WERI-Rb-1 (cell line): ENCODE measurements at regions not wholly inside any gene's neighbourhood (a gene's known extent, or its start where the extent isn't known, plus 50 kb on each side); places are given as distances from the start of the nearest gene placed in this dataset.

ENCODE experiments used
- DNase-seq: peaks from one replicate; pipeline ENCODE4 v3.0.0-alpha.2; 2020
- H3K27ac ChIP-seq: fragments of 250-450 bp; sonication (Bioruptor Pico); 2 replicates; pipeline ENCODE4 v1.5.1; 2020; ENCODE audit warnings: mild to moderate bottlenecking, moderate library complexity
- H3K27me3 ChIP-seq: fragments of 250-450 bp; sonication (Bioruptor Pico); 2 replicates; pipeline ENCODE4 v1.5.1; 2021; ENCODE audit warnings: mild to moderate bottlenecking, low read depth, moderate library complexity; ENCODE audit not compliant: insufficient read depth, severe bottlenecking
- H3K36me3 ChIP-seq: fragments of 250-450 bp; sonication (Bioruptor Pico); 2 replicates; pipeline ENCODE4 v1.5.1; 2020; ENCODE audit warnings: mild to moderate bottlenecking, moderate library complexity
- H3K4me3 ChIP-seq: 2 replicates; pipeline ENCODE4 v1.5.1; 2011; ENCODE audit warnings: low read depth, mild to moderate bottlenecking, control low read depth, low read length
- H3K9me3 ChIP-seq: fragments of 250-450 bp; sonication (Bioruptor Pico); 2 replicates; pipeline ENCODE4 v1.5.1; 2021; ENCODE audit warnings: mild to moderate bottlenecking, moderate library complexity; ENCODE audit not compliant: severe bottlenecking
- CTCF ChIP-seq: IDR thresholded peaks from 2 replicates; pipeline ENCODE4 v1.5.1; 2011; ENCODE audit warnings: low read depth, mild to moderate bottlenecking, control low read depth, inconsistent platforms, low read length

GRCh38 chr5:61603211-61603908 lies 271.3 kb downstream of the ZSWIM6 start:
- H3K4me3 ChIP-seq: no peak overlapping the region
- DNase-seq: no peak
- no peak for TF ChIP-seq CTCF
- H3K36me3 ChIP-seq: no peaks in the 10 kb centered on the region
- peaks cover 7% of the 10 kb centered on the region for H3K27me3 ChIP-seq
- H3K9me3 ChIP-seq: no peaks in the 10 kb centered on the region
- no peak overlapping the region for H3K27ac ChIP-seq

GRCh38 chr5:61604076-61605025 lies 272.3 kb downstream of the ZSWIM6 start:
- no peak for TF ChIP-seq CTCF
- Histone ChIP-seq H3K27ac (no peak overlapping the region), H3K27me3 (peaks cover 6% of the 10 kb centered on the region)

GRCh38 chr5:61609840-61610677 lies 278.0 kb downstream of the ZSWIM6 start:
- no peak for DNase-seq
- Histone ChIP-seq H3K27me3 (peaks cover 3% of the 10 kb centered on the region), H3K36me3 (no peaks in the 10 kb centered on the region)

More at GRCh38 chr5:61604076-61605025, 272.3 kb downstream of the ZSWIM6 start:
- Histone ChIP-seq H3K9me3 (no peaks in the 10 kb centered on the region), H3K4me3 (no peak overlapping the region), H3K36me3 (no peaks in the 10 kb centered on the region)
- DNase-seq: no peak

GRCh38 chr5:61610678-61611024 lies 278.6 kb downstream of the ZSWIM6 start:
- no peak for TF ChIP-seq CTCF
- DNase-seq: no peak
- Histone ChIP-seq H3K4me3 (no peak overlapping the region), H3K27ac (no peak overlapping the region), H3K9me3 (no peaks in the 10 kb centered on the region), H3K36me3 (no peaks in the 10 kb centered on the region), H3K27me3 (peaks cover 3% of the 10 kb centered on the region)

More at GRCh38 chr5:61609840-61610677, 278.0 kb downstream of the ZSWIM6 start:
- no peaks in the 10 kb centered on the region for H3K9me3 ChIP-seq
- no peak overlapping the region for H3K27ac ChIP-seq
- no peak for TF ChIP-seq CTCF
- H3K4me3 ChIP-seq: no peak overlapping the region

- Histone ChIP-seq H3K4me3 (no peak overlapping the region), H3K9me3 (no peaks in the 10 kb centered on the region), H3K27ac (no peak overlapping the region), H3K27me3 (peaks cover 3% of the 10 kb centered on the region), H3K36me3 (no peaks in the 10 kb centered on the region)
- no peak for DNase-seq
- no peak for TF ChIP-seq CTCF
These were observed 280.4 kb downstream of the ZSWIM6 start for GRCh38 chr5:61612431-61612830.
